Activated T-cell treated with anti-CD3 and anti-CD28 coated beads for 48 hours (primary cell): ENCODE measurements at regions not wholly inside any gene's neighbourhood (a gene's known extent, or its start where the extent isn't known, plus 50 kb on each side); places are given as distances from the start of the nearest gene placed in this dataset.
"Not testable (repeated sequence)": the region's sequence is repeated elsewhere in the genome, so short reads cannot be mapped to it uniquely, and the experiment has no call there.

Experiments
- DNase-seq: peaks from one replicate; pipeline ENCODE4 v3.0.0-alpha.2; 2020; ENCODE audit warnings: low read depth

- no peak for DNase-seq
Observed at GRCh38 chr4:77446601-77447000, 159.0 kb upstream of the CXCL13 start.

- no peak for DNase-seq
Observed at GRCh38 chr4:77449171-77449570, 156.4 kb upstream of the CXCL13 start.

- no peak for DNase-seq
Observed at GRCh38 chr4:77450006-77450405, 155.6 kb upstream of the CXCL13 start.

GRCh38 chr4:77451530-77451929, 154.1 kb upstream of the CXCL13 start:
- DNase-seq = no peak

GRCh38 chr4:77452117-77452516, 153.5 kb upstream of the CXCL13 start:
- not testable (repeated sequence) for DNase-seq

GRCh38 chr4:77453911-77454310, 151.7 kb upstream of the CXCL13 start:
- no peak for DNase-seq

GRCh38 chr4:77454858-77455257, 150.8 kb upstream of the CXCL13 start:
- no peak for DNase-seq

- DNase-seq = not testable (repeated sequence)
Observed at GRCh38 chr4:77464100-77464499, 141.5 kb upstream of the CXCL13 start.

- peak; percentile 25 for DNase-seq
Observed at GRCh38 chr4:77465271-77465670, 140.3 kb upstream of the CXCL13 start.

- no peak for DNase-seq
Observed at GRCh38 chr4:77466430-77466829, 139.2 kb upstream of the CXCL13 start.

GRCh38 chr4:77471821-77472495, 133.7 kb upstream of the CXCL13 start:
- no peak for DNase-seq

GRCh38 chr4:77473509-77473908, 132.1 kb upstream of the CXCL13 start:
- DNase-seq = no peak

- no peak for DNase-seq
Observed at GRCh38 chr4:77481856-77482255, 123.8 kb upstream of the CXCL13 start.

- DNase-seq = no peak
Observed at GRCh38 chr4:77488882-77489281, 116.7 kb upstream of the CXCL13 start.

- no peak for DNase-seq
Observed at GRCh38 chr4:77493120-77493752, 112.4 kb upstream of the CXCL13 start.

GRCh38 chr4:77493829-77494551, 111.6 kb upstream of the CXCL13 start:
- no peak for DNase-seq

- DNase-seq = no peak
Observed at GRCh38 chr4:77496457-77496856, 109.2 kb upstream of the CXCL13 start.

- no peak for DNase-seq
Observed at GRCh38 chr4:77500801-77501200, 104.8 kb upstream of the CXCL13 start.

GRCh38 chr4:77501240-77501639, 104.4 kb upstream of the CXCL13 start:
- no peak for DNase-seq

GRCh38 chr4:77501851-77502250, 103.8 kb upstream of the CXCL13 start:
- DNase-seq = no peak

- DNase-seq = no peak
Observed at GRCh38 chr4:77504407-77504806, 101.2 kb upstream of the CXCL13 start.

- DNase-seq = no peak
Observed at GRCh38 chr4:77505275-77505957, 100.2 kb upstream of the CXCL13 start.

- no peak for DNase-seq
Observed at GRCh38 chr4:77505958-77506319, 99.7 kb upstream of the CXCL13 start.
